ENCODE measurements at regions not wholly inside any gene's neighbourhood (a gene's known extent, or its start where the extent isn't known, plus 50 kb on each side); places are given as distances from the start of the nearest gene placed in this dataset.
A peak's percentile ranks its signal among the peaks of the same experiment; 100 is the strongest.

- peaks cover 0 to 35% (median 12%) of the 10 kb centered on the region in 4 donors for H3K4me1 ChIP-seq
- H3K36me3 ChIP-seq = no peaks in the 10 kb centered on the region
- no peaks in the 10 kb centered on the region for H3K9me3 ChIP-seq
- WGBS, 2 donors = 69 to 71% methylated on average over 11 of the region's 11 CpGs
- no peak for DNase-seq
- intact Hi-C loops (cut with DNase I) = loop anchor here (2.0 kb wide), 1 partner anchor 29 kb away; no protein-coding TSS in a partner anchor
- no peaks in the 10 kb centered on the region for H3K27me3 ChIP-seq
- H3K4me3 ChIP-seq = peak overlapping the region; percentile 17 to 44 (median 32)
- H3K27ac ChIP-seq = peak overlapping the region; percentile 75 to 82 (median 78)
- TF ChIP-seq POLR2AphosphoS5 (IDR thresholded peaks at IDR 0.05) (peak in 3 of 4 donors; percentile 28 to 56 (median 51)), EP300 (IDR thresholded peaks at IDR 0.05) (no peak)
These were observed 94.1 kb upstream of the WDR17 start for GRCh38 chr4:175971388-175972179.

GRCh38 chr4:175973027-175973923, 92.4 kb upstream of the WDR17 start:
- Histone ChIP-seq H3K27ac (peak overlapping the region in 2 of 4 donors; percentile 80 to 82), H3K4me3 (no peak overlapping the region), H3K27me3 (no peaks in the 10 kb centered on the region), H3K9me3 (no peaks in the 10 kb centered on the region), H3K4me1 (peaks cover 0 to 46% (median 14%) of the 10 kb centered on the region in 4 donors), H3K36me3 (no peaks in the 10 kb centered on the region)
- intact Hi-C loops (cut with DNase I) = no loop called here
- DNase-seq = no peak
- 77 to 88% methylated on average over 7 of the region's 7 CpGs for WGBS, 2 donors
- TF ChIP-seq POLR2AphosphoS5 (IDR thresholded peaks at IDR 0.05) = no peak
- TF ChIP-seq POLR2A (IDR thresholded peaks at IDR 0.05) = no peak
- TF ChIP-seq CTCF (IDR thresholded peaks at IDR 0.05) = no peak
- TF ChIP-seq EP300 (IDR thresholded peaks at IDR 0.05) = no peak

- Histone ChIP-seq H3K4me1 (peaks cover 0 to 7% (median 0%) of the 10 kb centered on the region in 4 donors), H3K27ac (peak overlapping the region in 1 of 4 donors; percentile 38), H3K4me3 (no peak overlapping the region), H3K27me3 (no peaks in the 10 kb centered on the region), H3K36me3 (no peaks in the 10 kb centered on the region), H3K9me3 (no peaks in the 10 kb centered on the region)
- DNase-seq = no peak
- intact Hi-C loops (cut with DNase I) = no loop called here
- TF ChIP-seq POLR2A (IDR thresholded peaks at IDR 0.05) = no peak
- TF ChIP-seq POLR2AphosphoS5 (IDR thresholded peaks at IDR 0.05) = no peak
- WGBS, 2 donors = 74 to 88% methylated on average over 2 of the region's 2 CpGs
These were observed 82.0 kb upstream of the WDR17 start for GRCh38 chr4:175983636-175984035.

GRCh38 chr4:175986668-175987067, 79.0 kb upstream of the WDR17 start:
- Histone ChIP-seq H3K27me3 (no peaks in the 10 kb centered on the region), H3K9me3 (no peaks in the 10 kb centered on the region), H3K4me1 (peaks cover 0 to 6% (median 0%) of the 10 kb centered on the region in 4 donors), H3K27ac (no peak overlapping the region), H3K36me3 (no peaks in the 10 kb centered on the region), H3K4me3 (no peak overlapping the region)
- DNase-seq = no peak
- intact Hi-C loops (cut with DNase I) = no loop called here
- TF ChIP-seq CTCF (IDR thresholded peaks at IDR 0.05) (no peak), EP300 (IDR thresholded peaks at IDR 0.05) (no peak), POLR2AphosphoS5 (IDR thresholded peaks at IDR 0.05) (no peak), POLR2A (IDR thresholded peaks at IDR 0.05) (no peak)
- whole genome bisulfite sequencing, 2 donors = 68 to 83% methylated on average over 1 of the region's 1 CpG

GRCh38 chr4:175988511-175988910, 77.1 kb upstream of the WDR17 start:
- WGBS, 2 donors = 54 to 83% methylated on average over 1 of the region's 1 CpG
- no peak for DNase-seq
- no peak overlapping the region for H3K27ac ChIP-seq

More at GRCh38 chr4:175988511-175988910, 77.1 kb upstream of the WDR17 start:
- TF ChIP-seq EP300 (IDR thresholded peaks at IDR 0.05) (no peak), POLR2A (IDR thresholded peaks at IDR 0.05) (no peak), POLR2AphosphoS5 (IDR thresholded peaks at IDR 0.05) (no peak), CTCF (IDR thresholded peaks at IDR 0.05) (no peak)
- no peak overlapping the region for H3K4me3 ChIP-seq
- H3K9me3 ChIP-seq = no peaks in the 10 kb centered on the region
- intact Hi-C loops (cut with DNase I) = no loop called here
- peaks cover 0 to 8% (median 3%) of the 10 kb centered on the region in 4 donors for H3K4me1 ChIP-seq
- no peaks in the 10 kb centered on the region for H3K36me3 ChIP-seq
- no peaks in the 10 kb centered on the region for H3K27me3 ChIP-seq

Measured in sigmoid colon (tissue), 6 donors.